ACC112 (cell line): ENCODE measurements at regions not wholly inside any gene's neighbourhood (a gene's known extent, or its start where the extent isn't known, plus 50 kb on each side); places are given as distances from the start of the nearest gene placed in this dataset.

Source experiments
- H2AFZ ChIP-seq: fragments of 200-600 bp; sonication (generic); one replicate; pipeline ENCODE4 v1.6.0; 2017; ENCODE audit warnings: antibody characterized with exemption, low read length; ENCODE audit not compliant: unreplicated experiment
- H3K27ac ChIP-seq: fragments of 200-600 bp; sonication (generic); 2 replicates; pipeline ENCODE4 v1.5.1; 2014; ENCODE audit warnings: low read depth, mild to moderate bottlenecking, antibody characterized with exemption, low read length, moderate library complexity
- H3K27me3 ChIP-seq: fragments of 200-600 bp; sonication (generic); 2 replicates; pipeline ENCODE4 v1.6.1; 2014; ENCODE audit warnings: mild to moderate bottlenecking, antibody characterized with exemption, low read length, moderate library complexity, mixed read lengths; ENCODE audit not compliant: insufficient read depth
- H3K36me3 ChIP-seq: fragments of 200-600 bp; sonication (generic); 2 replicates; pipeline ENCODE4 v1.6.1; 2016; ENCODE audit warnings: mild to moderate bottlenecking, antibody characterized with exemption, low read length, moderate library complexity, mixed read lengths; ENCODE audit not compliant: insufficient read depth
- H3K4me1 ChIP-seq: fragments of 200-600 bp; sonication (generic); one replicate; pipeline ENCODE4 v1.6.1; 2016; ENCODE audit warnings: low read length, mixed read lengths; ENCODE audit not compliant: insufficient read depth, unreplicated experiment, control insufficient read depth
- H3K4me3 ChIP-seq: fragments of 200-600 bp; sonication (generic); 2 replicates; pipeline ENCODE4 v1.5.1; 2014; ENCODE audit warnings: mild to moderate bottlenecking, low read depth, low read length
- H3K79me2 ChIP-seq: fragments of 200-600 bp; sonication (generic); one replicate; pipeline ENCODE4 v1.6.0; 2016; ENCODE audit warnings: low read length; ENCODE audit not compliant: control insufficient read depth, unreplicated experiment, insufficient read depth

DNA sequence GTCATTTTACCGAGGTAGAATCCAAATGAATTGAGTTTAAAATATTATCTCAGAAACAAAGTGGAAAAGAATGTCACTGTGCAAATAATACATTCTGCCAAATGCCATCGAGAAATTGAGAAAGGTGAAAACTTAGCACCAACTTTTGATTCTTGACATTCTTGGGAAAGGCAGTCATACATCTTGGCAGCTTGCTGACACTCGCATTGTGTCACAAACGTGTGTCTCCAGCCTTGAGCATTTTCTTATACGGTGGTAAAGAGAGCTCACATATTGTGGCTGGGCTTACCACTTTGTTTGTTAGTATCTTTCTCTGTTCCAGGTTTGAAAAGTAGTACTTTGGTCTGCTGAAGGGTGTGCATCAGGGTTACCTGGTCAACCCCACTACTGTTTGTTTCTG, 1456.1 kb downstream of the BRINP3 start:
- H3K79me2 ChIP-seq: no peaks in the 10 kb centered on the region
- H2AFZ ChIP-seq: no peak overlapping the region
- no peaks in the 10 kb centered on the region for H3K27me3 ChIP-seq
- H3K4me1 ChIP-seq: no peaks in the 10 kb centered on the region
- H3K27ac ChIP-seq: no peak overlapping the region
- no peaks in the 10 kb centered on the region for H3K36me3 ChIP-seq
- no peak overlapping the region for H3K4me3 ChIP-seq

DNA sequence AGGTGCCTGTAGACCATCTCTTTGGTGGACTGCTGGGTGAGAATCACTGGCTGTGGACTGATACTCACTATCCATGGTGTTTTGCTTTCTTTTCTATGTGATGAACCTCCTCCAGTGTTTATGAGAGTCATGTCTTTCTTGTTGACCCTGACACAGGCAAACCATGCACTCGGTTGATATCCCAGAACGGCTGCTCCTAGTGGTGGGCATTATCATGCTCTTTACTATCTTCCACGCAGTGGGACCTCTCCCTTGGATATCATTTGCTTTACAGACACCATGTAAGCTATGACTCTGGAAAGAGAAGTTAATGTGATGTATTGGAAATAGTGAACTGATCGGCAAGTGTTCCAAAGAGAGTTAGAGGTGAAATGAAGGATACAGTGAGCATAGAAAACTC, 1455.6 kb downstream of the BRINP3 start:
- Histone ChIP-seq H3K27ac (no peak overlapping the region), H3K4me3 (no peak overlapping the region), H2AFZ (no peak overlapping the region)

DNA sequence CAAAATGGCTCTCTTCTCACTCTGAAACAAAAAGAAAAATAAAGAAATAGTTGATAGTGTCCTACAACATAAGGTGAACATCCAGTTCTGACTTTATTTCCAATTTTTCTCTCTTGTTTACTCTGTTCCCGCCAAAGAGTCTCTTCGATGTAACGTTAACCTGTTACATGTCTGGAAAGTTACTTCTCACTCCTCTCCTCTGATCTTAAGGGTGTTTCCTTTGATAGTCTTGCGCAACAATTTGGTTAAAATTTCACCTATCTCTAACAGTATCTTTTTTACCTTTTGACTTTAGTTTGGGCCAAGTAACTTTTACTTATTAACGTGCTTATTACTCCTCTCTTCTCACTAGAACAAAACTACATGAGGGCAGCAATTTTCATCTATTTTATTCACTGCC, 1450.2 kb downstream of the BRINP3 start:
- Histone ChIP-seq H3K4me3 (no peak overlapping the region), H3K27ac (no peak overlapping the region), H3K4me1 (no peaks in the 10 kb centered on the region), H3K79me2 (no peaks in the 10 kb centered on the region), H2AFZ (no peak overlapping the region), H3K27me3 (no peaks in the 10 kb centered on the region), H3K36me3 (no peaks in the 10 kb centered on the region)

More for the DNA sequence above, 1455.6 kb downstream of the BRINP3 start:
- no peaks in the 10 kb centered on the region for H3K79me2 ChIP-seq
- H3K27me3 ChIP-seq: no peaks in the 10 kb centered on the region
- H3K36me3 ChIP-seq: no peaks in the 10 kb centered on the region
- H3K4me1 ChIP-seq: no peaks in the 10 kb centered on the region

DNA sequence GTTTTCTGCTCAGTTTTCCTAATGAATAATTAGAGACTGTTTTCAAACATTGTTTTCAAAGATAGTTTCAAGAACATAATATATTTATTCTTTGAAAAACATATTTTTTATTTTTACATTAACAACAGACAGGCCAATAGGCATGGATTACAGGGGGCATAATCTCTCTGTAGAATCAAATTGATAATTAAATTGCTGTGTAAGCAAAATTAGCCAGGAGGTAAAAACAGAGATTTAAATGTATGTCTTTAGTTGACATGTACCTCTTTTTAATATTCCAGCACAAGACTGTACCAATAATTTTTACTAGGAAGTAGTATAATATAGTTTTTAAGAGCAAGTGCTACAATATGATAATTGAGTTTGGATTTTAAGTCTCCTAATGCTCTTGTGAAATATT, 1444.5 kb downstream of the BRINP3 start:
- H3K79me2 ChIP-seq: no peaks in the 10 kb centered on the region
- H3K27me3 ChIP-seq: no peaks in the 10 kb centered on the region
- H2AFZ ChIP-seq: no peak overlapping the region
- H3K4me3 ChIP-seq: no peak overlapping the region
- H3K36me3 ChIP-seq: no peaks in the 10 kb centered on the region
- no peaks in the 10 kb centered on the region for H3K4me1 ChIP-seq
- no peak overlapping the region for H3K27ac ChIP-seq

DNA sequence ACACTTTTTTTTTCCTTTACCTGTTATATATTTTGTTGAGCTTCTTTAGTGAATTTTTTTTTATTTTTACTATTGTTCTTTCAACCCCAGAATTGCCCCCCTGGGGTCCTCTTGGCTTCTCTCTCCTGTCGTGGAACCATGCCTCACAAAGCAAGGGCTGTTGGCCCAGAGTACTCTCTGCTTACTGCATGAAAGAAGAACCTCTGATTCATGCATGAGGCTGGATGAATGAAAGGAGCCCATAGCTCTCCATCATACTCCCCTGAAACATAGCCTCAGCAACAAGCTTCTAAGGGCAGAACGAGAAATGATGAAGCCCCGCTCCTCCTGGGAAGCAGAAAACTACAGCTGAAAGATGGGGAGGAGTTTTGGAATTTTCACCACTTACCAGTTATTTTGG, 1441.0 kb downstream of the BRINP3 start:
- no peaks in the 10 kb centered on the region for H3K4me1 ChIP-seq
- no peak overlapping the region for H2AFZ ChIP-seq
- no peak overlapping the region for H3K27ac ChIP-seq
- H3K36me3 ChIP-seq: no peaks in the 10 kb centered on the region
- no peak overlapping the region for H3K4me3 ChIP-seq
- no peaks in the 10 kb centered on the region for H3K27me3 ChIP-seq
- no peaks in the 10 kb centered on the region for H3K79me2 ChIP-seq

DNA sequence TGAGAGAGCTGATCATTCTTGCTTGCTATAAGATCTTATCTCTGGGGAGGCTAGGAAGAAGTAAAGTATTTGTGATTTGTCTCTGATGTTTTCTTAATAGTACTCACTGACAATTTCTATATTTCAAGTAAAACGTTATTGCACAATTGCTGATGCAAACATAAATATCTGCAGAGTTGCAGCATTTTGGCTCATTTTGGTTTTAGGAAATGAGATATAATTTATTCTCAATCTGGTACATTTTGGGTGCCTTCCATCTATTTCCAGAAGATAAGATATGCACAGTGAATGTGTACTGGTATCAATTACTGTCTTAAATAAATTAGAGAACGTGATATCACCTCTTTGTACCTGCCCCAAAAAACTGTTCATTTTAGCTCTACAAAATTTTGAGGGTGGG, 1431.5 kb downstream of the BRINP3 start:
- H2AFZ ChIP-seq: no peak overlapping the region
- no peaks in the 10 kb centered on the region for H3K27me3 ChIP-seq
- H3K4me1 ChIP-seq: no peaks in the 10 kb centered on the region
- no peak overlapping the region for H3K4me3 ChIP-seq
- H3K36me3 ChIP-seq: no peaks in the 10 kb centered on the region
- H3K27ac ChIP-seq: no peak overlapping the region
- H3K79me2 ChIP-seq: no peaks in the 10 kb centered on the region

DNA sequence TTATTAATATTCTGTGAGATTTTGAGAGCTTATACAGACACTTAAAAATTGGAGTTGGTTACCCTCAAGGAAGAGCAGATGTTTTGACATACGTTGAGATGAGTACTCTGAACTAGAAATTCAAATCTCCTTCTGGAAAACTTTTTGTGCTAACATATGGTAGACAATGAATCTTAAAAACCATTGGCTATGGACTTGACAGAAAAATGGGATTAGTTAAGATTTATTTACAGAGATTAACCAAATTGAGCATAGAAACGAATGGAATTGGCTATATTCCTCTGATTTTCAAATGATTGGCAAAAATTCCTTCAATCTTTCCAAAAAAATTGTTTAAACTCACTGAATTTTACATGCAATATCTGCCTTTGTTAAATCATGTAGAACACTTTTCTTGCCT, 1392.9 kb downstream of the BRINP3 start:
- Histone ChIP-seq H3K36me3 (no peaks in the 10 kb centered on the region), H2AFZ (no peak overlapping the region), H3K4me3 (no peak overlapping the region), H3K79me2 (no peaks in the 10 kb centered on the region), H3K4me1 (no peaks in the 10 kb centered on the region), H3K27me3 (no peaks in the 10 kb centered on the region), H3K27ac (no peak overlapping the region)

DNA sequence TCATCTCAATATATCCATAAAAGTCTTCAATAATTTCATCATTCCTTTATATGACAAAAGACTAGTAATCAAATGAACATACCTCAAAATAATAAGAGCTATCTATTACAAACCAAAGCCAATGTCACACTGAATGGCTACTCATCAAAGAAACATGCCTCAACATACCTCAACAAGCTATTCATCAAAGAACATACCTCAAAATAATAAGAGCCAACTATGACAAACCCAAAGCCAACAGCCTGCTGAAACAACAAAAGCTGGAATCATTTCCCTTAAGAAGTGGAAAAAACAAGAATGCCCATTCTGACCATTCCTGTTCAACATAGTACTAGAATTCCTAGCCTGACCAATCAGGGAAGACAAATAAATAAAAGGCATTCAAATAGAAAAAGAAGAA, 1373.7 kb downstream of the BRINP3 start:
- H3K27me3 ChIP-seq: no peaks in the 10 kb centered on the region
- H3K36me3 ChIP-seq: no peaks in the 10 kb centered on the region
- no peaks in the 10 kb centered on the region for H3K4me1 ChIP-seq
- H3K4me3 ChIP-seq: no peak overlapping the region
- H3K79me2 ChIP-seq: no peaks in the 10 kb centered on the region
- no peak overlapping the region for H3K27ac ChIP-seq
- H2AFZ ChIP-seq: no peak overlapping the region

DNA sequence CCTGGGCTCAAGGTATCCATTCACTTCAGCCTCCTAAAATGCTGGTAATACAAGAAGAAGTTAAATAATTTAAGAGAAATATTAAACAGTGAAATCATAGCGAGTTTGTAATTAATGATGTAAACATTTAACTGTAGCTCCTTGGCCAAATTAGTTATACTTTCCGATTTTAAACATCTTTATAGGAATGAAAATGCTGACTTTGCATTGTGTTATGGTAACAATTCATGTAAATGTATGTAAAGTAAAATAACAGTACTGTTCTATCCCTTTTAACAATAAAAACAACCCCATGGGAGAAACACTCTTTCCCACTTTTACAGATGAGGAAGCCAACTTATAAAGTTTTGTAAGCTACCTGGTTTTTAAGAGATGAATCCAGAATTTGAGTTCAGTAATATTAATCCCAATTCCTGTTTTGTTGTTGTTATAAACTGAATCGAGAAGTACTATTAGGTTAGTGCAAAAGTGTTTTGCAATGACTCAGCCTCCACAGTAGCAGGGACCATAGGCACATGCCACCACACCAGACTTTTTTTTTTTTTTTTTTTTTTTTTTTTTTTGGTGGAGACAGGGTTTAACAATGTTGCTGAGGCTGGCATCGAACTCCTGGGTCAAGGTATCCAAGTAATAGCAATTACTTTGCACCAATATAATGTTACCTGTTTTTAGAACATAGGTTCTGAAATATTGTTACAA, 1360.4 kb downstream of the BRINP3 start:
- H3K27me3 ChIP-seq: no peaks in the 10 kb centered on the region
- H2AFZ ChIP-seq: no peak overlapping the region
- H3K4me3 ChIP-seq: no peak overlapping the region
- H3K79me2 ChIP-seq: no peaks in the 10 kb centered on the region
- H3K36me3 ChIP-seq: no peaks in the 10 kb centered on the region
- no peaks in the 10 kb centered on the region for H3K4me1 ChIP-seq
- H3K27ac ChIP-seq: no peak overlapping the region

DNA sequence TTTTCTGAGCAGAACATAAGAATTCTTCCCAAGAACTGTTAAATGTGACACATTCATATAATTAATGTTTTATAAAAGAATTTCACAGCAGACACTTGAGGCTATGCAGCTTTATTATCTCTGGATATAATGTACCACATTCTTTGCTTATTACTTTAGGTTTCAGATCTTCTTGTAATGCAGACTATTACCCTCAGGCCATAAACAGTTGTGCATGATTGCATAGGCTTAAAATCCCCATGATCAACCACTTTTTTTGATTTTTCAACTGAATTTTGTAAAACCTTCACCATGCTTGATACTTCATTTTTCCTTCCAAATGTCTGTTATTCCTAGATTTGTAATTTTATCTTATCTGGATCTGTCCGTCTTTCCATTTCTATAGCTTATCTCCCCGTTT, 1355.7 kb downstream of the BRINP3 start:
- Histone ChIP-seq H3K36me3 (no peaks in the 10 kb centered on the region), H2AFZ (no peak overlapping the region), H3K27ac (no peak overlapping the region), H3K4me3 (no peak overlapping the region), H3K27me3 (no peaks in the 10 kb centered on the region), H3K4me1 (no peaks in the 10 kb centered on the region), H3K79me2 (no peaks in the 10 kb centered on the region)

DNA sequence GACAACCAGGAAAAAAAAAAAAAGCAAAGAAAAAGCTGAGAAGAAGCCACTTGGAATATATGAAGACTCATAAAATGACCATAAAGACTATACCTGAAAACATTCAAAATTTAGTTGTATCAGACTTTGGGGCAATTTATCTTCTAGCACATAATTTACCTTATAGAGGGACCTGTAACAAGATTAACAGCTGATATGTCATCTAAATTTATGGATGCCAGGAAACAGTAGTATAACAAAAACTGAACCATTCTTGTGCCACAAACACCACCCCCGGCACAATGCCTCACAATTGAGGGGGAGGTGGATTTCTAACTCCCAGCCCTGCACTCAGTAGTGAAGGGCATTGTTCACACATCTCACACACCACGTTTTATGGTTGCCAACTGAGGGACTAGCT, 1352.0 kb downstream of the BRINP3 start:
- Histone ChIP-seq H3K4me1 (no peaks in the 10 kb centered on the region), H3K27ac (no peak overlapping the region), H3K36me3 (no peaks in the 10 kb centered on the region), H2AFZ (no peak overlapping the region), H3K79me2 (no peaks in the 10 kb centered on the region), H3K4me3 (no peak overlapping the region), H3K27me3 (no peaks in the 10 kb centered on the region)
